Upper lobe of right lung (tissue), 1 donor: ENCODE measurements at regions not wholly inside any gene's neighbourhood (a gene's known extent, or its start where the extent isn't known, plus 50 kb on each side); places are given as distances from the start of the nearest gene placed in this dataset.

Experiments
- ATAC-seq: fragments of 200-7000 bp; cut with Tn5 transposase; one replicate; pipeline ENCODE4 v1.9.1; 2020; ENCODE audit warnings: mild to moderate bottlenecking, moderate library complexity
- DNase-seq: peaks from one replicate; pipeline ENCODE4 v3.0.0-alpha.2; 2020
- H3K27ac ChIP-seq: fragments of 200-600 bp; one replicate; pipeline ENCODE4 v1.8.0; 2022
- H3K27me3 ChIP-seq: fragments of 200-600 bp; one replicate; pipeline ENCODE4 v1.8.0; 2022; ENCODE audit warnings: mild to moderate bottlenecking
- H3K36me3 ChIP-seq: fragments of 200-600 bp; one replicate; pipeline ENCODE4 v1.8.0; 2022
- H3K4me1 ChIP-seq: fragments of 200-600 bp; one replicate; pipeline ENCODE4 v1.8.0; 2022
- H3K4me3 ChIP-seq: fragments of 200-600 bp; one replicate; pipeline ENCODE4 v1.8.0; 2022; ENCODE audit warnings: mild to moderate bottlenecking
- H3K9me3 ChIP-seq: fragments of 200-600 bp; one replicate; pipeline ENCODE4 v1.8.0; 2022
- intact Hi-C: fragments of 100-400 bp; cut with DNase I; formaldehyde crosslinking; loops from one replicate; pipeline ENCODE4 v1.11.0; 2022
- TF ChIP-seq, protein P1 (sequence below): fragments of 200-600 bp; IDR thresholded peaks from one replicate; pipeline ENCODE4 v1.8.0; 2022; ENCODE audit warnings: antibody characterized with exemption
- donor health status: DM: no; HTN: yes; CAD: no; lungs with severe emphysema.

DNA sequence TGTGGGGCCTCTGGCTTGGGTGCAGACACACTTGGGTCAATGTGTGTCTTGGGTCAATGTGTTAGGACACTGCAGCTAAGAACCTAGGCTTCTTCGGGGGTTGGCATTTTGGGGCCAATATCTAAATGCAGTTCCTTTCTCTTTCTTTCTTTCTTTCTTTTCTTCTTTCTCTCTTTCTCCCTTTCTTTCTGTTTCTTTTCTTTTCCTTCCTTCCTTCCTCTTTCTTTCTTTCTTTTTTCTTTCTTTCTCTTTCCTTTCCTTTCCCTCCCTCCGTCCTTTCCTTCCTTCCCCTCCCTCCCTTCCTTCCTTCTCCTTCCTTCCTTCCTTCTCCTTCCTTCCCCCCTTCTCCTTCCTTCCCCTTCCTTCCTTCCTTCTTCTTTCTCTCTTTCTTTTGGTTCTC lies 57.7 kb upstream of the OSR1 start:
- H3K27me3 ChIP-seq = no peaks in the 10 kb centered on the region
- DNase-seq (no peak), ATAC-seq (no peak)
- no peaks in the 10 kb centered on the region for H3K36me3 ChIP-seq
- H3K9me3 ChIP-seq = no peaks in the 10 kb centered on the region
- no peaks in the 10 kb centered on the region for H3K4me1 ChIP-seq
- intact Hi-C loops = no loop called here
- TF ChIP-seq, protein P1, sequence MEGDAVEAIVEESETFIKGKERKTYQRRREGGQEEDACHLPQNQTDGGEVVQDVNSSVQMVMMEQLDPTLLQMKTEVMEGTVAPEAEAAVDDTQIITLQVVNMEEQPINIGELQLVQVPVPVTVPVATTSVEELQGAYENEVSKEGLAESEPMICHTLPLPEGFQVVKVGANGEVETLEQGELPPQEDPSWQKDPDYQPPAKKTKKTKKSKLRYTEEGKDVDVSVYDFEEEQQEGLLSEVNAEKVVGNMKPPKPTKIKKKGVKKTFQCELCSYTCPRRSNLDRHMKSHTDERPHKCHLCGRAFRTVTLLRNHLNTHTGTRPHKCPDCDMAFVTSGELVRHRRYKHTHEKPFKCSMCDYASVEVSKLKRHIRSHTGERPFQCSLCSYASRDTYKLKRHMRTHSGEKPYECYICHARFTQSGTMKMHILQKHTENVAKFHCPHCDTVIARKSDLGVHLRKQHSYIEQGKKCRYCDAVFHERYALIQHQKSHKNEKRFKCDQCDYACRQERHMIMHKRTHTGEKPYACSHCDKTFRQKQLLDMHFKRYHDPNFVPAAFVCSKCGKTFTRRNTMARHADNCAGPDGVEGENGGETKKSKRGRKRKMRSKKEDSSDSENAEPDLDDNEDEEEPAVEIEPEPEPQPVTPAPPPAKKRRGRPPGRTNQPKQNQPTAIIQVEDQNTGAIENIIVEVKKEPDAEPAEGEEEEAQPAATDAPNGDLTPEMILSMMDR = no peak
- no peak overlapping the region for H3K27ac ChIP-seq
- no peak overlapping the region for H3K4me3 ChIP-seq

DNA sequence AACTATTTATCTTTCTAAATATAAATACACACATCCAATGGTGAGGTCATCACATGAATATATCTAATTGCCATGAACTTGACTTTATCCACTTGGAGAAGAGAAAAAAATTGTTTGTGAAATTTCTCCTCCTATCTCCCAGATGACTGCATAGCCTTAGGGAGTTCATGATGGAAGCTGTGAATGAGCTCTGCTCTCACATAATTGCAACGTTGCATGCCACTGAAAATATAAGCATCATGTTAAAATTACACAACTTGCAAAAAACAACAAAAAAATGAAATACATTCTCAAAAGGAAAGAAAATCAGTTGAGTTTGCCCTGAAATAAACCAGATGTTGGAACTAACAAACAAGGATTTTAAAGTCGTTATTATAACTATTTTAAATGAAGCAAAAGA lies 50.6 kb upstream of the OSR1 start:
- DNase-seq (no peak), ATAC-seq (no peak)
- no peaks in the 10 kb centered on the region for H3K4me1 ChIP-seq
- intact Hi-C loops = no loop called here
- H3K9me3 ChIP-seq = no peaks in the 10 kb centered on the region
- no peaks in the 10 kb centered on the region for H3K36me3 ChIP-seq
- H3K4me3 ChIP-seq = no peak overlapping the region
- no peaks in the 10 kb centered on the region for H3K27me3 ChIP-seq
- no peak overlapping the region for H3K27ac ChIP-seq
- TF ChIP-seq, protein P1 = no peak

DNA sequence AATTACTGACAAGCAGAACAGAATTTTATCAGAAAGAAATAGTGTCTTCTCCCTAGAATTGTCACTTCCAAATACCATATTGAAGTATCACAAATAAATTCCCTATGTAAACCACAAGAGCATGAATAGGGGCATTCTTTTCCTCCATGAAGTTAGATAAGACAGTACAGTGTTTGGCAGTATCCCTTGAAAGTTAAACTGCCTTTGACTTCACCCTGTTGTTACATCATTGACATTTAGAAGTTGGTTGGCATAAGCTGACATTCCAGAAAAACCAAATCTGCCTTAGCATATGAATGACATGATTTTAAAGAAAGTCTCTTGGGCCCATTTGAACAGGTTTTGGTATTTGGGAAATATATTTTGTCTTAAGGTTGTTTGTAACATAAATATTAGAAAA lies 50.2 kb upstream of the OSR1 start:
- no peak overlapping the region for H3K27ac ChIP-seq
- no peaks in the 10 kb centered on the region for H3K9me3 ChIP-seq
- intact Hi-C loops = no loop called here
- H3K4me3 ChIP-seq = no peak overlapping the region
- TF ChIP-seq, protein P1 = no peak
- no peaks in the 10 kb centered on the region for H3K27me3 ChIP-seq
- no peak for DNase-seq
- H3K36me3 ChIP-seq = no peaks in the 10 kb centered on the region
- H3K4me1 ChIP-seq = no peaks in the 10 kb centered on the region
- no peak for ATAC-seq
